Cerebellar cortex (tissue), 1 donor: ENCODE measurements at regions not wholly inside any gene's neighbourhood (a gene's known extent, or its start where the extent isn't known, plus 50 kb on each side); places are given as distances from the start of the nearest gene placed in this dataset.
"Not testable (repeated sequence)": the region's sequence is repeated elsewhere in the genome, so short reads cannot be mapped to it uniquely, and the experiment has no call there.

Source experiments
- DNase-seq: peaks from one replicate; pipeline ENCODE4 v3.0.0-alpha.2; 2015; ENCODE audit warnings: low spot score

GRCh38 chr1:67482733-67483482 is 52.7 kb upstream of the SERBP1 start:
- no peak for DNase-seq

GRCh38 chr1:67484492-67484891 is 54.3 kb upstream of the SERBP1 start:
- DNase-seq = no peak

- no peak for DNase-seq
Observed at GRCh38 chr1:67485046-67485811, 55.0 kb upstream of the SERBP1 start.

- DNase-seq = peak; percentile 30
Observed at GRCh38 chr1:67489643-67490042, 59.4 kb upstream of the SERBP1 start.

GRCh38 chr1:67491280-67491679 is 61.1 kb upstream of the SERBP1 start:
- no peak for DNase-seq

- no peak for DNase-seq
Observed at GRCh38 chr1:67493148-67493547, 62.9 kb upstream of the SERBP1 start.

GRCh38 chr1:67495327-67495726 is 65.1 kb upstream of the SERBP1 start:
- no peak for DNase-seq

- no peak for DNase-seq
Observed at GRCh38 chr1:67496329-67496728, 66.1 kb upstream of the SERBP1 start.

- DNase-seq = peak; percentile 77
Observed at GRCh38 chr1:67500413-67500959, 70.3 kb upstream of the SERBP1 start.

- DNase-seq = no peak
Observed at GRCh38 chr1:67503974-67504373, 73.8 kb upstream of the SERBP1 start.

GRCh38 chr1:67513392-67514294 is 83.4 kb upstream of the SERBP1 start:
- not testable (repeated sequence) for DNase-seq

- no peak for DNase-seq
Observed at GRCh38 chr1:67514300-67514699, 84.1 kb upstream of the SERBP1 start.

- no peak for DNase-seq
Observed at GRCh38 chr1:67514786-67515185, 84.6 kb upstream of the SERBP1 start.

GRCh38 chr1:67515324-67516080 is 85.3 kb upstream of the SERBP1 start:
- no peak for DNase-seq

GRCh38 chr1:67517046-67517445 is 86.8 kb upstream of the SERBP1 start:
- DNase-seq = no peak

- no peak for DNase-seq
Observed at GRCh38 chr1:67522001-67522441, 91.8 kb upstream of the SERBP1 start.

- no peak for DNase-seq
Observed at GRCh38 chr1:67522793-67523192, 92.6 kb upstream of the SERBP1 start.

GRCh38 chr1:67524143-67525052 is 94.2 kb upstream of the SERBP1 start:
- DNase-seq = no peak

- DNase-seq = no peak
Observed at GRCh38 chr1:67525053-67525760, 95.0 kb upstream of the SERBP1 start.

GRCh38 chr1:67528141-67528540 is 97.9 kb upstream of the SERBP1 start:
- no peak for DNase-seq
